Panc1 (cell line): ENCODE measurements at regions not wholly inside any gene's neighbourhood (a gene's known extent, or its start where the extent isn't known, plus 50 kb on each side); places are given as distances from the start of the nearest gene placed in this dataset.

Experiments used
- ATAC-seq: fragments of 200-7000 bp; cut with Tn5 transposase; 2 replicates; pipeline ENCODE4 v1.9.1; 2020; ENCODE audit warnings: mild to moderate bottlenecking, moderate library complexity
- BruUV-seq: library from RNA; stranded (reverse); fragments of 400-500 nt; replicated peaks from 2 replicates; lab custom pipeline; 2021; lab: Mats Ljungman, UMichigan
- CTCF ChIA-PET: fragments of 300-600 bp; sonication (Branson Sonifier 250); formaldehyde crosslinking; loops from one replicate; lab custom pipeline; 2022; ENCODE audit warnings: antibody characterized with exemption; lab: Charles Lee
- POLR2A ChIA-PET: fragments of 300-600 bp; sonication (Branson Sonifier 250); formaldehyde crosslinking; loops from one replicate; lab custom pipeline; 2022; ENCODE audit warnings: antibody characterized with exemption; lab: Charles Lee
- DNase-seq: peaks from one replicate; pipeline ENCODE4 v3.0.0-alpha.2; 2010; ENCODE audit warnings: low read depth, low spot score
- H3K27ac ChIP-seq: 2 replicates; pipeline ENCODE4 v1.5.1; 2011; ENCODE audit warnings: mild to moderate bottlenecking, low read length, inconsistent platforms
- H3K27me3 ChIP-seq: fragments of 200-500 bp; sonication (Bioruptor generic); 2 replicates; pipeline ENCODE4 v1.6.0; 2014; ENCODE audit warnings: low read length, inconsistent platforms; ENCODE audit not compliant: control insufficient read depth, insufficient read depth
- H3K36me3 ChIP-seq: fragments of 200-500 bp; sonication (Bioruptor generic); 2 replicates; pipeline ENCODE4 v1.5.1; 2014; ENCODE audit warnings: inconsistent platforms, mild to moderate bottlenecking, low read length, moderate library complexity; ENCODE audit not compliant: control insufficient read depth, insufficient read depth
- H3K4me1 ChIP-seq: 2 replicates; pipeline ENCODE4 v1.5.1; 2011; ENCODE audit warnings: inconsistent platforms, mild to moderate bottlenecking, low read length, moderate library complexity; ENCODE audit not compliant: control insufficient read depth, insufficient read depth
- H3K4me3 ChIP-seq, 2 experiments: 2 replicates each; pipeline ENCODE4 v1.5.1; 2011 to 2012; ENCODE audit warnings: low read depth in 2 of 2, low read length in 2 of 2, mild to moderate bottlenecking in 2 of 2, inconsistent platforms in 1 of 2, moderate library complexity in 1 of 2
- H3K9me3 ChIP-seq: fragments of 200-500 bp; sonication (Bioruptor generic); 2 replicates; pipeline ENCODE4 v1.5.1; 2014; ENCODE audit warnings: low read depth, mild to moderate bottlenecking, inconsistent platforms, low read length, moderate library complexity; ENCODE audit not compliant: control insufficient read depth, insufficient read depth
- POLR2AphosphoS5 ChIP-seq: IDR thresholded peaks from 2 replicates; pipeline ENCODE4 v1.6.1; 2012; ENCODE audit warnings: mild to moderate bottlenecking, low read depth, low read length, moderate library complexity
- SIN3A ChIP-seq: IDR thresholded peaks from 2 replicates; pipeline ENCODE4 v1.6.1; 2012; ENCODE audit warnings: low read depth, mild to moderate bottlenecking, low read length, moderate library complexity, borderline replicate concordance; ENCODE audit not compliant: insufficient read depth
- TCF7L2 ChIP-seq: IDR thresholded peaks from 2 replicates; pipeline ENCODE4 v1.6.1; 2011; ENCODE audit warnings: mild to moderate bottlenecking, low read depth, low read length, inconsistent platforms
- in situ Hi-C: cut with HindIII; loops from 2 replicates; pipeline ENCODE4 v1.10.0; 2016; ENCODE audit warnings: low sequenced_read_pairs, low pct_unique_long_range_greater_than_20kb
- intact Hi-C: fragments of 100-400 bp; cut with micrococcal nuclease; formaldehyde crosslinking; loops from one replicate; pipeline ENCODE4 v1.10.0; 2022; ENCODE audit not compliant: unreplicated experiment
- TF ChIP-seq, protein P1 (sequence below), 2 experiments: IDR thresholded peaks; 2 replicates each; pipeline ENCODE4 v1.6.1; 2011 to 2012; ENCODE audit warnings: low read depth in 2 of 2, control low read depth in 1 of 2, low read length in 1 of 2, mild to moderate bottlenecking in 1 of 2, moderate library complexity in 1 of 2; ENCODE audit not compliant: insufficient read depth in 1 of 2
- TF ChIP-seq, protein P2 (sequence below): fragments of 450-650 bp; IDR thresholded peaks from 2 replicates; pipeline ENCODE4 v1.5.1; 2017; ENCODE audit warnings: mild to moderate bottlenecking

DNA sequence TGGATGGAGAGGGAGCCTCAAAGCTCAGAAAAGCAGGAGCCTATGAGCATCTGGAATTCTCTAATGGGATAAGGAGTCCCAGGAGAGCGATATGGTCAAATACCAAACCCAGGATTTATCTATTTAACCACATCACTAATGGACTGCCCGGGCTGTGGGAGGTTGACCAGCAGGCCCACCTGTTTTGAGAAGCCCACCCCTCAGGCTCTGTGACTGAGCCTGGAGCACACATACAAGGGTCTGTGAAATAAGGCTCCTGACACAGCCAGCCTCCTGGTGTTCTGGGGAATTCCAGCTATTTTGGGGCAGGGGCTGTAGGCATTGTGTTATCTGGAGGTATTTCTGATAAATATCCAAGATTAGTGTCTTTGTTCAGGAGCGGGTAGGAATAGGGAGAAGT is 132.0 kb upstream of the C1orf21 start:
- in situ Hi-C loops (no loop called here), intact Hi-C loops (no loop called here)
- no peak for ATAC-seq
- H3K36me3 ChIP-seq: no peaks in the 10 kb centered on the region
- no peaks in the 10 kb centered on the region for H3K27me3 ChIP-seq
- no peak for DNase-seq
- ChIA-PET POLR2A (no interaction called here), CTCF (no interaction called here)
- no TSS peak for BruUV-seq
- H3K4me1 ChIP-seq: no peaks in the 10 kb centered on the region
- no peak overlapping the region for H3K4me3 ChIP-seq
- no peak overlapping the region for H3K27ac ChIP-seq
- TF ChIP-seq POLR2AphosphoS5: no peak
- no peak for TF ChIP-seq TCF7L2
- TF ChIP-seq, protein P1, sequence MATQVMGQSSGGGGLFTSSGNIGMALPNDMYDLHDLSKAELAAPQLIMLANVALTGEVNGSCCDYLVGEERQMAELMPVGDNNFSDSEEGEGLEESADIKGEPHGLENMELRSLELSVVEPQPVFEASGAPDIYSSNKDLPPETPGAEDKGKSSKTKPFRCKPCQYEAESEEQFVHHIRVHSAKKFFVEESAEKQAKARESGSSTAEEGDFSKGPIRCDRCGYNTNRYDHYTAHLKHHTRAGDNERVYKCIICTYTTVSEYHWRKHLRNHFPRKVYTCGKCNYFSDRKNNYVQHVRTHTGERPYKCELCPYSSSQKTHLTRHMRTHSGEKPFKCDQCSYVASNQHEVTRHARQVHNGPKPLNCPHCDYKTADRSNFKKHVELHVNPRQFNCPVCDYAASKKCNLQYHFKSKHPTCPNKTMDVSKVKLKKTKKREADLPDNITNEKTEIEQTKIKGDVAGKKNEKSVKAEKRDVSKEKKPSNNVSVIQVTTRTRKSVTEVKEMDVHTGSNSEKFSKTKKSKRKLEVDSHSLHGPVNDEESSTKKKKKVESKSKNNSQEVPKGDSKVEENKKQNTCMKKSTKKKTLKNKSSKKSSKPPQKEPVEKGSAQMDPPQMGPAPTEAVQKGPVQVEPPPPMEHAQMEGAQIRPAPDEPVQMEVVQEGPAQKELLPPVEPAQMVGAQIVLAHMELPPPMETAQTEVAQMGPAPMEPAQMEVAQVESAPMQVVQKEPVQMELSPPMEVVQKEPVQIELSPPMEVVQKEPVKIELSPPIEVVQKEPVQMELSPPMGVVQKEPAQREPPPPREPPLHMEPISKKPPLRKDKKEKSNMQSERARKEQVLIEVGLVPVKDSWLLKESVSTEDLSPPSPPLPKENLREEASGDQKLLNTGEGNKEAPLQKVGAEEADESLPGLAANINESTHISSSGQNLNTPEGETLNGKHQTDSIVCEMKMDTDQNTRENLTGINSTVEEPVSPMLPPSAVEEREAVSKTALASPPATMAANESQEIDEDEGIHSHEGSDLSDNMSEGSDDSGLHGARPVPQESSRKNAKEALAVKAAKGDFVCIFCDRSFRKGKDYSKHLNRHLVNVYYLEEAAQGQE (IDR thresholded peaks at IDR 0.05; ENCODE audit: insufficient read depth in 1 of 2, low read depth in 2 of 2, low read length in 1 of 2): no peak
- TF ChIP-seq, protein P2, sequence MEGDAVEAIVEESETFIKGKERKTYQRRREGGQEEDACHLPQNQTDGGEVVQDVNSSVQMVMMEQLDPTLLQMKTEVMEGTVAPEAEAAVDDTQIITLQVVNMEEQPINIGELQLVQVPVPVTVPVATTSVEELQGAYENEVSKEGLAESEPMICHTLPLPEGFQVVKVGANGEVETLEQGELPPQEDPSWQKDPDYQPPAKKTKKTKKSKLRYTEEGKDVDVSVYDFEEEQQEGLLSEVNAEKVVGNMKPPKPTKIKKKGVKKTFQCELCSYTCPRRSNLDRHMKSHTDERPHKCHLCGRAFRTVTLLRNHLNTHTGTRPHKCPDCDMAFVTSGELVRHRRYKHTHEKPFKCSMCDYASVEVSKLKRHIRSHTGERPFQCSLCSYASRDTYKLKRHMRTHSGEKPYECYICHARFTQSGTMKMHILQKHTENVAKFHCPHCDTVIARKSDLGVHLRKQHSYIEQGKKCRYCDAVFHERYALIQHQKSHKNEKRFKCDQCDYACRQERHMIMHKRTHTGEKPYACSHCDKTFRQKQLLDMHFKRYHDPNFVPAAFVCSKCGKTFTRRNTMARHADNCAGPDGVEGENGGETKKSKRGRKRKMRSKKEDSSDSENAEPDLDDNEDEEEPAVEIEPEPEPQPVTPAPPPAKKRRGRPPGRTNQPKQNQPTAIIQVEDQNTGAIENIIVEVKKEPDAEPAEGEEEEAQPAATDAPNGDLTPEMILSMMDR: no peak
- TF ChIP-seq SIN3A: no peak
- no peaks in the 10 kb centered on the region for H3K9me3 ChIP-seq

DNA sequence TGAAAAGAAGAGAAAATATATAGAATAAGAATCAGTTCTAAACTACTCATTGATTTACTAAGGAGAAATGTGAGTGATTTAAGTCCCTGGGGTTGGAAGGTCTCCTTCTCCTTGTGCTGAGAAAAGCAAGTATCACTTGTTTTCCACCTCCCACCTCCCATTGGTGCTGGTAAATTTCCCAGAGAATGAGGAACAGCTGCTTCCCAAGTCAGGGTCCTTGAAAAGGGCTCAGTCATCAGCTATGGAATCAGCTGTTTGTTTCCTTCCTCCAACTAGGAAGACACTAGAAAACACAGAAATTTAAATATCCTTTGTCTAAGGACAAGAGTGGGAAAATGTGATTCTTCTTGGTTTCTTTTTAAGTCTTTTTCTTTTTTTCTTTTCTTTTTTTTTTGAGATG is 131.3 kb upstream of the C1orf21 start:
- no TSS peak for BruUV-seq

More for the DNA sequence above, 131.3 kb upstream of the C1orf21 start:
- Histone ChIP-seq H3K27ac (no peak overlapping the region), H3K4me1 (no peaks in the 10 kb centered on the region), H3K9me3 (no peaks in the 10 kb centered on the region), H3K36me3 (no peaks in the 10 kb centered on the region), H3K4me3 (no peak overlapping the region), H3K27me3 (no peaks in the 10 kb centered on the region)
- intact Hi-C loops: no loop called here
- TF ChIP-seq POLR2AphosphoS5 (no peak), SIN3A (no peak), TCF7L2 (no peak)
- TF ChIP-seq, protein P1 (IDR thresholded peaks at IDR 0.05; ENCODE audit: insufficient read depth in 1 of 2, low read depth in 2 of 2, low read length in 1 of 2): no peak
- TF ChIP-seq, protein P2: no peak
- ChIA-PET CTCF (no interaction called here), POLR2A (no interaction called here)
- in situ Hi-C loops: no loop called here
- no peak for ATAC-seq
- no peak for DNase-seq
